ENCODE measurements at regions not wholly inside any gene's neighbourhood (a gene's known extent, or its start where the extent isn't known, plus 50 kb on each side); places are given as distances from the start of the nearest gene placed in this dataset.
"Not testable (repeated sequence)": the region's sequence is repeated elsewhere in the genome, so short reads cannot be mapped to it uniquely, and the experiment has no call there.

DNA sequence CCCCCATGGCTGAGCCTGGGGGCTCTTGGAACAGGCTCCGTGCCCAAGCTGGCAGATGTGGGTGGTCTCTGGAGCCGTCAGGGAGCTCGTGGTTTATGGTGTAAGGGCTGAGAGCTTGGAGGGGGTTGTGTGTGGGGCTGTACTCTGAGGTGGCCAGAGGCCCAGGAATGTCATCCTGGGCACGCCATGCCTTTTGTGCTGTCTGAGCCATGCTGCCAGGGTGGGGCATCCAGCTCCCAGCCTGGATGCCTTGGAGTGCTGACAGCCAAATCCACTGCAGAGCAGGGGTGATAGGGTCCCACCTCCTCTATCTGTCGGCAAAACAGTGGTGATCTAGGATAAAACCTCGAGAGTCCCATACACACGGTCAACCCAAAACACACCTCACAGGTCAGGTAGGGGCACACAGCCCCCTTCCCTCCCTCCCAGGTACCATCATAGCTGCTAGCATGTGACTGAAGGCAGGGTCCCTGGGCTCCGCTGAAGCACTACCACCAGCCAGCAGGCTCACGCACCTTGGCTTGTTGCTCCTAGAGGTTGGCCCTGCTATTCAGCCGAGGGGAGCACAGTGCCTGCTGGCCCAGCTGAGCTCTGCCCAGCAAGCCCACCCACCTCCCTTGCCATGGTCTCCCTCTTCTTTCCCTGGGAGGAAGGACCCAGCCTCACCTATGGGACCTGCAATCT, 61.5 kb downstream of the GOLGA8B start:
- not testable (repeated sequence) for TF ChIP-seq POLR2A, POLR2AphosphoS5, EP300 (IDR thresholded peaks at IDR 0.05)
- TF ChIP-seq, protein P1, sequence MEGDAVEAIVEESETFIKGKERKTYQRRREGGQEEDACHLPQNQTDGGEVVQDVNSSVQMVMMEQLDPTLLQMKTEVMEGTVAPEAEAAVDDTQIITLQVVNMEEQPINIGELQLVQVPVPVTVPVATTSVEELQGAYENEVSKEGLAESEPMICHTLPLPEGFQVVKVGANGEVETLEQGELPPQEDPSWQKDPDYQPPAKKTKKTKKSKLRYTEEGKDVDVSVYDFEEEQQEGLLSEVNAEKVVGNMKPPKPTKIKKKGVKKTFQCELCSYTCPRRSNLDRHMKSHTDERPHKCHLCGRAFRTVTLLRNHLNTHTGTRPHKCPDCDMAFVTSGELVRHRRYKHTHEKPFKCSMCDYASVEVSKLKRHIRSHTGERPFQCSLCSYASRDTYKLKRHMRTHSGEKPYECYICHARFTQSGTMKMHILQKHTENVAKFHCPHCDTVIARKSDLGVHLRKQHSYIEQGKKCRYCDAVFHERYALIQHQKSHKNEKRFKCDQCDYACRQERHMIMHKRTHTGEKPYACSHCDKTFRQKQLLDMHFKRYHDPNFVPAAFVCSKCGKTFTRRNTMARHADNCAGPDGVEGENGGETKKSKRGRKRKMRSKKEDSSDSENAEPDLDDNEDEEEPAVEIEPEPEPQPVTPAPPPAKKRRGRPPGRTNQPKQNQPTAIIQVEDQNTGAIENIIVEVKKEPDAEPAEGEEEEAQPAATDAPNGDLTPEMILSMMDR (IDR thresholded peaks at IDR 0.05): not testable (repeated sequence)

Data from suprapubic skin (tissue), 4 donors.